B cell (primary cell): ENCODE measurements at regions not wholly inside any gene's neighbourhood (a gene's known extent, or its start where the extent isn't known, plus 50 kb on each side); places are given as distances from the start of the nearest gene placed in this dataset.

Experiments
- ATAC-seq: fragments of 200-7000 bp; cut with Tn5 transposase; one replicate; pipeline ENCODE4 v1.10.0; 2021; ENCODE audit warnings: low read depth, mild to moderate bottlenecking, moderate number of reproducible peaks, moderate library complexity
- CTCF ChIA-PET: fragments of 350-600 bp; sonication (Branson Sonifier 250); formaldehyde crosslinking; loops from one replicate; lab custom pipeline; 2021; ENCODE audit warnings: antibody characterized with exemption, inconsistent platforms; lab: Charles Lee
- POLR2A ChIA-PET: fragments of 350-600 bp; sonication (Branson Sonifier 250); formaldehyde crosslinking; loops from one replicate; lab custom pipeline; 2021; ENCODE audit warnings: antibody characterized with exemption; lab: Charles Lee
- DNase-seq: peaks from one replicate; pipeline ENCODE4 v3.0.0; 2013
- H2AFZ ChIP-seq: 2 replicates; pipeline ENCODE4 v1.6.1; 2012; ENCODE audit warnings: mild to moderate bottlenecking, low read depth, low read length; ENCODE audit not compliant: insufficient read depth, poor library complexity, severe bottlenecking
- H3K27ac ChIP-seq, 2 donors: 1 replicate in 1 of 2; 2 replicates in 1 of 2; pipeline ENCODE4 v1.5.1; 2012 to 2013; ENCODE audit warnings: low read length in 2 of 2, mild to moderate bottlenecking in 2 of 2, moderate library complexity in 1 of 2
- H3K27me3 ChIP-seq, 4 experiments: fragments of 200-600 bp in 1 of 4; sonication (generic) in 1 of 4; replicated peaks in 1 of 4; 1 replicate in 2 of 4; 2 replicates in 2 of 4; pipeline versions ENCODE4 v1.6.1 to v1.7.0; 2013 to 2016; ENCODE audit warnings: low read length in 3 of 4, mild to moderate bottlenecking in 2 of 4, mixed read lengths in 1 of 4, moderate library complexity in 1 of 4; ENCODE audit not compliant: insufficient read depth in 4 of 4, control insufficient read depth in 3 of 4; ENCODE audit errors: control extremely low read depth in 1 of 4
- H3K36me3 ChIP-seq, 2 experiments: replicated peaks in 1 of 2; 1 replicate in 1 of 2; 2 replicates in 1 of 2; pipeline versions ENCODE4 v1.6.1 to v1.7.1; 2013; ENCODE audit warnings: low read length in 1 of 2; ENCODE audit not compliant: insufficient read depth in 2 of 2, control insufficient read depth in 1 of 2; ENCODE audit errors: control extremely low read depth in 1 of 2, extremely low read depth in 1 of 2
- H3K4me1 ChIP-seq, 2 donors: fragments of 200-600 bp in 1 of 2; sonication (generic) in 1 of 2; 1 replicate in 1 of 2; 2 replicates in 1 of 2; pipeline versions ENCODE4 v1.5.1 to v1.6.1; 2013 to 2017; ENCODE audit warnings: low read length in 2 of 2; ENCODE audit not compliant: control insufficient read depth in 2 of 2, insufficient read depth in 2 of 2
- H3K4me2 ChIP-seq: replicated peaks from 2 replicates; pipeline ENCODE3; 2012; ENCODE audit warnings: mild to moderate bottlenecking, low read depth, low read length; ENCODE audit not compliant: poor library complexity, severe bottlenecking
- H3K4me3 ChIP-seq, 5 experiments: fragments of 200-600 bp in 1 of 5; sonication (generic) in 1 of 5; 1 replicate in 3 of 5; 2 replicates in 2 of 5; pipeline versions ENCODE4 v1.5.1 to v1.7.0; 2011 to 2016; ENCODE audit warnings: low read length in 4 of 5, mild to moderate bottlenecking in 4 of 5, low read depth in 2 of 5, control low read depth in 1 of 5, moderate library complexity in 1 of 5; ENCODE audit not compliant: insufficient read depth in 1 of 5; ENCODE audit errors: control extremely low read depth in 1 of 5, extremely low read depth in 1 of 5
- H3K79me2 ChIP-seq: fragments of 200-600 bp; sonication (generic); one replicate; pipeline ENCODE4 v1.6.0; 2016; ENCODE audit warnings: low read length; ENCODE audit not compliant: control insufficient read depth, insufficient read depth
- H3K9ac ChIP-seq: fragments of 200-600 bp; sonication (generic); 2 replicates; pipeline ENCODE4 v1.6.1; 2017; ENCODE audit warnings: mild to moderate bottlenecking, low read length, moderate library complexity
- H3K9me3 ChIP-seq, 3 donors: one replicate each; pipeline versions ENCODE4 v1.6.1 to v1.7.1; 2013; ENCODE audit warnings: low read length in 2 of 3; ENCODE audit not compliant: control insufficient read depth in 2 of 3, insufficient read depth in 1 of 3; ENCODE audit errors: control extremely low read depth in 1 of 3
- H4K20me1 ChIP-seq: 2 replicates; pipeline ENCODE4 v1.6.0; 2012; ENCODE audit warnings: mild to moderate bottlenecking, low read length; ENCODE audit not compliant: insufficient read depth, control insufficient read depth, poor library complexity, severe bottlenecking
- H3K27ac Mint-ChIP-seq: one replicate; pipeline ENCODE4 v1.8.0; 2021; ENCODE audit warnings: mixed read lengths
- H3K27me3 Mint-ChIP-seq: one replicate; pipeline ENCODE4 v1.8.0; 2021; ENCODE audit warnings: mixed read lengths
- H3K4me1 Mint-ChIP-seq: one replicate; pipeline ENCODE4 v1.8.0; 2021; ENCODE audit warnings: mixed read lengths
- H3K4me3 Mint-ChIP-seq: one replicate; pipeline ENCODE4 v1.8.0; 2021; ENCODE audit warnings: mixed read lengths
- H3K9me3 Mint-ChIP-seq: one replicate; pipeline ENCODE4 v1.8.0; 2022; ENCODE audit warnings: mixed read lengths; ENCODE audit not compliant: insufficient read depth
- CTCF ChIP-seq: fragments of 200-600 bp; IDR thresholded peaks from one replicate; pipeline ENCODE4 v1.8.0; 2022; ENCODE audit warnings: antibody characterized with exemption, mild to moderate bottlenecking
- EZH2 ChIP-seq: IDR thresholded peaks from 2 replicates; pipeline ENCODE4 v1.6.1; 2012; ENCODE audit warnings: borderline replicate concordance, low read depth, mild to moderate bottlenecking, moderate library complexity, low read length; ENCODE audit not compliant: insufficient read depth, poor library complexity, severe bottlenecking
- WGBS: methylation state at CpG from one replicate; pipeline ENCODE4 v1.1.5; 2013; ENCODE audit warnings: missing lambda C conversion rate; ENCODE audit not compliant: insufficient coverage; 5-methylcytosine and 5-hydroxymethylcytosine counted together
- intact Hi-C: fragments of 100-400 bp; cut with micrococcal nuclease; formaldehyde crosslinking; loops from one replicate; pipeline ENCODE4 v1.10.0; 2022

- Mint-ChIP-seq H3K27ac (no peak overlapping the region), H3K9me3 (peaks cover 5% of the 10 kb centered on the region), H3K4me3 (no peak overlapping the region), H3K4me1 (no peaks in the 10 kb centered on the region), H3K27me3 (peaks cover 3% of the 10 kb centered on the region)
- H3K9ac ChIP-seq: no peak overlapping the region
- peaks cover 0 to 4% (median 1%) of the 10 kb centered on the region in 4 experiments for H3K27me3 ChIP-seq
- WGBS: 0% methylated on average over 2 of the region's 3 CpGs
- DNase-seq (no peak), ATAC-seq (no peak)
- no peaks in the 10 kb centered on the region for H3K79me2 ChIP-seq
- H3K4me2 ChIP-seq: no peak overlapping the region
- H3K4me3 ChIP-seq: no peak overlapping the region
- H4K20me1 ChIP-seq: no peaks in the 10 kb centered on the region
- H3K9me3 ChIP-seq: no peaks in the 10 kb centered on the region
- ChIA-PET CTCF (no interaction called here), POLR2A (no interaction called here)
- H3K36me3 ChIP-seq: no peaks in the 10 kb centered on the region
- H2AFZ ChIP-seq: no peak overlapping the region
- TF ChIP-seq CTCF (no peak), EZH2 (no peak)
- H3K4me1 ChIP-seq: no peaks in the 10 kb centered on the region
- intact Hi-C loops: no loop called here
- H3K27ac ChIP-seq: no peak overlapping the region
Measured at GRCh38 chr9:81002242-81002641, 687.1 kb downstream of the TLE1 start.

- H3K27ac Mint-ChIP-seq: no peak overlapping the region
- DNase-seq: no peak
Measured at GRCh38 chr9:80995759-80996158, 693.6 kb downstream of the TLE1 start.

More at GRCh38 chr9:80995759-80996158, 693.6 kb downstream of the TLE1 start:
- no peaks in the 10 kb centered on the region for H3K9me3 Mint-ChIP-seq
- Histone ChIP-seq H3K9me3 (no peaks in the 10 kb centered on the region), H3K4me1 (no peaks in the 10 kb centered on the region), H3K4me2 (no peak overlapping the region), H3K4me3 (no peak overlapping the region), H3K27me3 (peaks cover 0 to 3% (median 0%) of the 10 kb centered on the region in 4 experiments), H3K27ac (no peak overlapping the region), H3K9ac (no peak overlapping the region), H3K79me2 (no peaks in the 10 kb centered on the region), H2AFZ (no peak overlapping the region), H3K36me3 (no peaks in the 10 kb centered on the region), H4K20me1 (no peaks in the 10 kb centered on the region)
- CTCF ChIA-PET: no interaction called here
- no peak for ATAC-seq
- 70% methylated on average over 2 of the region's 4 CpGs for WGBS
- POLR2A ChIA-PET: no interaction called here
- H3K27me3 Mint-ChIP-seq: peaks cover 3% of the 10 kb centered on the region
- H3K4me3 Mint-ChIP-seq: no peak overlapping the region
- TF ChIP-seq CTCF (no peak), EZH2 (no peak)
- intact Hi-C loops: no loop called here
- H3K4me1 Mint-ChIP-seq: no peaks in the 10 kb centered on the region
